ENCODE measurements at regions not wholly inside any gene's neighbourhood (a gene's known extent, or its start where the extent isn't known, plus 50 kb on each side); places are given as distances from the start of the nearest gene placed in this dataset.

GRCh38 chr3:170643831-170644230, 58.0 kb upstream of the SLC7A14 start:
- no peak for DNase-seq

- DNase-seq: no peak
These were observed 57.2 kb upstream of the SLC7A14 start for GRCh38 chr3:170642882-170643601.

- no peak for DNase-seq
These were observed 55.8 kb upstream of the SLC7A14 start for GRCh38 chr3:170641510-170642236.

GRCh38 chr3:170640737-170641171, 54.9 kb upstream of the SLC7A14 start:
- no peak for DNase-seq

- no peak for DNase-seq
These were observed 53.1 kb upstream of the SLC7A14 start for GRCh38 chr3:170638988-170639387.

- DNase-seq: no peak
These were observed 51.4 kb upstream of the SLC7A14 start for GRCh38 chr3:170637306-170637705.

GRCh38 chr3:170636400-170636973, 50.6 kb upstream of the SLC7A14 start:
- DNase-seq: no peak

Measured in CD4-positive, alpha-beta T cell treated with Interleukin-12 subunit alpha and Interleukin-12 subunit beta, for 1 hour (primary cell).